Erythroblast (primary cell): ENCODE measurements at regions not wholly inside any gene's neighbourhood (a gene's known extent, or its start where the extent isn't known, plus 50 kb on each side); places are given as distances from the start of the nearest gene placed in this dataset.

Experiments
- GATA1 ChIP-seq: IDR thresholded peaks from 2 replicates; pipeline ENCODE4 v1.6.1; 2011; ENCODE audit warnings: low read depth, mild to moderate bottlenecking, control low read depth, low read length, moderate library complexity
- POLR2A ChIP-seq: IDR thresholded peaks from 2 replicates; pipeline ENCODE4 v1.6.1; 2011; ENCODE audit warnings: mild to moderate bottlenecking, low read length

DNA sequence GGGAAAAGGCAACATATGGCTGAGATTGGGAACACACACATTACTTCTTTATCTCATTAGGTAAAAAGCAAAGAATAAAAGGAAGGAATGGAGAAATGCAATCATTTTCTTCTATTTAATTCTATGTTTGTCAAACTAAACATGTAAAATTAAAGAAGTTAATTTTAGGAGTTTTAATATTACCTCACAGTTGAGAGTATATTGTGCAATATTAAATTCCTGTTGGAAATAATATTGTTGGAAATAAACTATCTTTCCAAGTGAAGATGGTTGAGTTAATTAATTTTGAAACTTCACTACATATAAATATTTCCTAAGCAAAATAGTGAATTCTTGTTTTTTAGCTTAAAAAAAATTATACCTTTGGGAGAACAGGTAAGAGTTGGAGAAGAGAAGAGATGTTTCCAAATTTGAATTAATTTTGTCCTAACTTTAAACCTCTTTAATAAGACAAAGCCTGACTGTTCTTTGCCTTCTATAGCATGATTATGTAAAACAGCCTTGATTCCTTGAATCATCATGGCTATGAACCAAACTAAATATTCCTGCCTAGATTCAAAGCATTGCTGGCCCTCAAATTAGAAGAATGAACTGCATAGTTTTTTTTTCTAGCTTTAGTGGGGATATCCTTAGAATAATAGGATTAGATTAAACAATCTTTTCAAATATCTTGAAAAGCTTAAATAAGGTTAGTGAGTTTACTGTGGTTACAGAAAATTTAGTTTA lies 1349.1 kb upstream of the ADGRB3 start:
- TF ChIP-seq POLR2A (no peak), GATA1 (no peak)
